ENCODE measurements at regions not wholly inside any gene's neighbourhood (a gene's known extent, or its start where the extent isn't known, plus 50 kb on each side); places are given as distances from the start of the nearest gene placed in this dataset.

DNA sequence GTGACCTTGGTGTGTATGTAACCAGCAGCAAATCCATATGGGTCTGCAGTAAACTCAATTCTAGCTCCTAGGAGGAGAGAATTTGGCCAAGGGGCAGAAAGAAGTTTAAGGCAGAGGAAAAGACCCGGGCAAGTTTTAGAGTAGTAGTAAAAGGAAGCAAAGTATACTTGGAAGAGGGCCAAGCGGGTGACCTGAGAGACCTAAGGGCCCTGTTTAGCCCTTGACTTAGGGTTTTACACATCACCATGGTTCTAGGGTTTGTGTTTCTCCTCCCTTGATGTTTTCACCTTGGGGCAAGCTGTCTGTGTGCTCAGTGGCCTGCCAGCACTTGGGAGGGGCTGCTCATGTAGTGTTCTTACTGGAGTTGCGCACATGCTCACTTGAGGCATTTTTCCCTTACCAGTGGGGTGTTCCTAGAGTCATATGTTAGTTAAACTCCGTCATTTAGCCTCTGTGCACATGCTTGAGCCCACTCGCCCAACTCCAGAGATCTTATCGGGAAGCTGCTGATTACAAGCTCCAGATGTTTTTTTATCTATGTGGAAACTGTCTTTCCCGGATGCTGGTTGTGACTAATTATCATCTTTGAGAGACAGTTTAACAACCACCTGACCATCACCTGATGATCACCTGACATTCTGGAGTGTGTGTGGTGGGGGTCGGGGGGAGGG is 137.6 kb upstream of the PRSS1 start:
- TF ChIP-seq, protein P1, sequence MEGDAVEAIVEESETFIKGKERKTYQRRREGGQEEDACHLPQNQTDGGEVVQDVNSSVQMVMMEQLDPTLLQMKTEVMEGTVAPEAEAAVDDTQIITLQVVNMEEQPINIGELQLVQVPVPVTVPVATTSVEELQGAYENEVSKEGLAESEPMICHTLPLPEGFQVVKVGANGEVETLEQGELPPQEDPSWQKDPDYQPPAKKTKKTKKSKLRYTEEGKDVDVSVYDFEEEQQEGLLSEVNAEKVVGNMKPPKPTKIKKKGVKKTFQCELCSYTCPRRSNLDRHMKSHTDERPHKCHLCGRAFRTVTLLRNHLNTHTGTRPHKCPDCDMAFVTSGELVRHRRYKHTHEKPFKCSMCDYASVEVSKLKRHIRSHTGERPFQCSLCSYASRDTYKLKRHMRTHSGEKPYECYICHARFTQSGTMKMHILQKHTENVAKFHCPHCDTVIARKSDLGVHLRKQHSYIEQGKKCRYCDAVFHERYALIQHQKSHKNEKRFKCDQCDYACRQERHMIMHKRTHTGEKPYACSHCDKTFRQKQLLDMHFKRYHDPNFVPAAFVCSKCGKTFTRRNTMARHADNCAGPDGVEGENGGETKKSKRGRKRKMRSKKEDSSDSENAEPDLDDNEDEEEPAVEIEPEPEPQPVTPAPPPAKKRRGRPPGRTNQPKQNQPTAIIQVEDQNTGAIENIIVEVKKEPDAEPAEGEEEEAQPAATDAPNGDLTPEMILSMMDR (optimal IDR thresholded peaks at IDR 0.05 in 1 of 3, IDR thresholded peaks at IDR 0.05 in 1 of 3, conservative IDR thresholded peaks at IDR 0.05 in 1 of 3; ENCODE audit: extremely low read depth in 1 of 3, insufficient read depth in 2 of 3, low read length in 3 of 3): no peak
- no peak for TF ChIP-seq EZH2 (IDR thresholded peaks at IDR 0.05; ENCODE audit: low read length)
